A673 (cell line): ENCODE measurements at regions not wholly inside any gene's neighbourhood (a gene's known extent, or its start where the extent isn't known, plus 50 kb on each side); places are given as distances from the start of the nearest gene placed in this dataset.

Source experiments
- BruUV-seq: library from RNA; stranded (reverse); fragments of 400-500 nt; replicated peaks from 2 replicates; lab custom pipeline; 2021; lab: Mats Ljungman, UMichigan
- CTCF ChIA-PET: fragments of 300-600 bp; sonication (Branson Sonifier 250); formaldehyde crosslinking; loops from one replicate; lab custom pipeline; 2022; ENCODE audit warnings: antibody characterized with exemption; lab: Charles Lee
- POLR2A ChIA-PET: fragments of 300-600 bp; sonication (Branson Sonifier 250); formaldehyde crosslinking; loops from one replicate; lab custom pipeline; 2022; ENCODE audit warnings: antibody characterized with exemption; ENCODE audit not compliant: low non-redundant PET; lab: Charles Lee
- DNase-seq: peaks from one replicate; pipeline ENCODE4 v3.0.0-alpha.2; 2015; ENCODE audit warnings: low spot score
- H3K27ac ChIP-seq: fragments of 200-600 bp; sonication (generic); 2 replicates; pipeline ENCODE4 v1.5.1; 2016; ENCODE audit warnings: mixed run types, low read depth, mild to moderate bottlenecking, mixed read lengths, antibody characterized with exemption, low read length; ENCODE audit not compliant: poor library complexity, severe bottlenecking
- H3K27me3 ChIP-seq: fragments of 200-600 bp; sonication (generic); replicated peaks from 2 replicates; pipeline ENCODE4 v1.6.1; 2017; ENCODE audit warnings: mixed run types, low read depth, mild to moderate bottlenecking, mixed read lengths, antibody characterized with exemption, low read length; ENCODE audit not compliant: insufficient read depth, poor library complexity
- H3K36me3 ChIP-seq: fragments of 200-600 bp; sonication (generic); 2 replicates; pipeline ENCODE4 v1.6.1; 2016; ENCODE audit warnings: mixed run types, mild to moderate bottlenecking, mixed read lengths, antibody characterized with exemption, low read length; ENCODE audit not compliant: insufficient read depth, poor library complexity, severe bottlenecking
- H3K4me1 ChIP-seq: fragments of 200-600 bp; sonication (generic); 2 replicates; pipeline ENCODE4 v1.6.1; 2017; ENCODE audit warnings: mixed run types, mild to moderate bottlenecking, mixed read lengths, antibody characterized with exemption, low read length; ENCODE audit not compliant: insufficient read depth, poor library complexity, severe bottlenecking
- H3K4me3 ChIP-seq: fragments of 200-600 bp; sonication (generic); 2 replicates; pipeline ENCODE4 v1.5.1; 2016; ENCODE audit warnings: low read depth, mixed run types, mild to moderate bottlenecking, mixed read lengths, low read length; ENCODE audit not compliant: poor library complexity, severe bottlenecking
- H3K9me3 ChIP-seq: fragments of 200-600 bp; sonication (generic); 2 replicates; pipeline ENCODE4 v1.6.1; 2016; ENCODE audit warnings: mixed run types, low read depth, mild to moderate bottlenecking, mixed read lengths, antibody characterized with exemption, low read length; ENCODE audit not compliant: poor library complexity, severe bottlenecking
- EZH2 ChIP-seq: fragments of 200-600 bp; sonication (generic); IDR thresholded peaks from 2 replicates; pipeline ENCODE4 v1.6.1; 2017; ENCODE audit warnings: borderline replicate concordance, low read depth, mild to moderate bottlenecking, mixed read lengths, antibody characterized with exemption, low read length; ENCODE audit not compliant: poor library complexity, severe bottlenecking
- intact Hi-C: fragments of 100-400 bp; cut with micrococcal nuclease; formaldehyde crosslinking; loops from one replicate; pipeline ENCODE4 v1.10.0; 2022; ENCODE audit not compliant: unreplicated experiment
- TF ChIP-seq, protein P1 (sequence below): fragments of 300-800, 200-600 bp; sonication (generic); conservative IDR thresholded peaks from 2 replicates; pipeline ENCODE4 v1.5.1; 2017; ENCODE audit warnings: low read depth, mild to moderate bottlenecking, antibody characterized with exemption, low read length, moderate library complexity, mixed read lengths

DNA sequence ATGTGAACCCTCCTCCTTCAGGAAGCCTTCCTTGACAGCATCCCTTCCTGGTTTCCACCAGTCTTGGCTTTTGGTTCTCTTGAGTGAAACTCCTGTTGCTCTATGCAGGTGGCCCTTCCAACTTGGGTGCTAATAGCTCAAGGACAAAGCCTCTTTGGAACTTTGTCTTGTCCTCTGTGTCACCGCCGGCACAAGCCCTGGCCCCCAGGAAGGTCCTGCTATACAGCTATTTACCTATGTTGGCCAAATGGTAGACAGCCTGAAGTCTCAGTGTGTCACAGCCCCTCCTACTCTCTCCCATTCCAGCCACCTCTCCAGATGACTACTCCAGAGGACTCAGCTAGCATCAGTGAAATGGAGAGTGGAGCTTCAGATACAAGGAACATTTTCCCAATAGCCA lies 94.7 kb upstream of the ZNF618 start:
- ChIA-PET CTCF (no interaction called here), POLR2A (no interaction called here)
- no peak for DNase-seq
- Histone ChIP-seq H3K9me3 (no peaks in the 10 kb centered on the region), H3K27ac (no peak overlapping the region), H3K36me3 (no peaks in the 10 kb centered on the region), H3K4me1 (no peaks in the 10 kb centered on the region), H3K4me3 (no peak overlapping the region), H3K27me3 (no peaks in the 10 kb centered on the region)
- intact Hi-C loops: no loop called here
- no TSS peak for BruUV-seq
- TF ChIP-seq, protein P1, sequence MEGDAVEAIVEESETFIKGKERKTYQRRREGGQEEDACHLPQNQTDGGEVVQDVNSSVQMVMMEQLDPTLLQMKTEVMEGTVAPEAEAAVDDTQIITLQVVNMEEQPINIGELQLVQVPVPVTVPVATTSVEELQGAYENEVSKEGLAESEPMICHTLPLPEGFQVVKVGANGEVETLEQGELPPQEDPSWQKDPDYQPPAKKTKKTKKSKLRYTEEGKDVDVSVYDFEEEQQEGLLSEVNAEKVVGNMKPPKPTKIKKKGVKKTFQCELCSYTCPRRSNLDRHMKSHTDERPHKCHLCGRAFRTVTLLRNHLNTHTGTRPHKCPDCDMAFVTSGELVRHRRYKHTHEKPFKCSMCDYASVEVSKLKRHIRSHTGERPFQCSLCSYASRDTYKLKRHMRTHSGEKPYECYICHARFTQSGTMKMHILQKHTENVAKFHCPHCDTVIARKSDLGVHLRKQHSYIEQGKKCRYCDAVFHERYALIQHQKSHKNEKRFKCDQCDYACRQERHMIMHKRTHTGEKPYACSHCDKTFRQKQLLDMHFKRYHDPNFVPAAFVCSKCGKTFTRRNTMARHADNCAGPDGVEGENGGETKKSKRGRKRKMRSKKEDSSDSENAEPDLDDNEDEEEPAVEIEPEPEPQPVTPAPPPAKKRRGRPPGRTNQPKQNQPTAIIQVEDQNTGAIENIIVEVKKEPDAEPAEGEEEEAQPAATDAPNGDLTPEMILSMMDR: no peak
- TF ChIP-seq EZH2: no peak

DNA sequence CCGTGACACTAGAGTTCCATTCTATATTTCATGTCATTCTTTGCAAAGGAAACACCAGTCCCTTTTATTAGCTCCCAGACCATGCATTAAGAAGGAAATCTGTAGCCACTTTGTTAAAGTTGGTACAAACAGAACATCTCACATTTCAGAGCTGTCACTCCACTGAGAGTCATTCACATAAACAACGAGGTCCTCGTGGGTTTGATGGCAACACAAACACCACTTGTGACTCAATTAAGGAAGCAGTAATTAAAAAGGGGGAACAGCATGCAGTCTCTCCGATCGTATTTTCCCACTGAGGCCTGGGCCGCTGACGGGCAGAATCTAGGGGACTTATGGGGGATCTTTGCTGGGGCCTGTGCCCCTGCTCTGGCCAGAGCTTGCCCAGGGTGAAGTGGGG lies 94.2 kb upstream of the ZNF618 start:
- DNase-seq: no peak
- POLR2A ChIA-PET: no interaction called here
- CTCF ChIA-PET: no interaction called here
- intact Hi-C loops: no loop called here
- Histone ChIP-seq H3K4me3 (no peak overlapping the region), H3K9me3 (no peaks in the 10 kb centered on the region), H3K27me3 (no peaks in the 10 kb centered on the region), H3K4me1 (no peaks in the 10 kb centered on the region), H3K36me3 (no peaks in the 10 kb centered on the region), H3K27ac (no peak overlapping the region)
- no TSS peak for BruUV-seq
- TF ChIP-seq, protein P1: no peak
- TF ChIP-seq EZH2: no peak

- POLR2A ChIA-PET: no interaction called here
- CTCF ChIA-PET: no interaction called here
- H3K9me3 ChIP-seq: no peaks in the 10 kb centered on the region
- TF ChIP-seq, protein P1: no peak
- no peak for TF ChIP-seq EZH2
- no peak overlapping the region for H3K27ac ChIP-seq
- DNase-seq: no peak
- no peaks in the 10 kb centered on the region for H3K4me1 ChIP-seq
- no peaks in the 10 kb centered on the region for H3K36me3 ChIP-seq
- no TSS peak for BruUV-seq
- H3K27me3 ChIP-seq: no peaks in the 10 kb centered on the region
- no peak overlapping the region for H3K4me3 ChIP-seq
- intact Hi-C loops: no loop called here
Measured at GRCh38 chr9:113783475-113783874, 92.6 kb upstream of the ZNF618 start.
